ENCODE measurements at regions not wholly inside any gene's neighbourhood (a gene's known extent, or its start where the extent isn't known, plus 50 kb on each side); places are given as distances from the start of the nearest gene placed in this dataset.
"Not testable (repeated sequence)": the region's sequence is repeated elsewhere in the genome, so short reads cannot be mapped to it uniquely, and the experiment has no call there.

GRCh38 chrX:130467936-130468335, 66.1 kb downstream of the RBMX2 start:
- no peak for DNase-seq

GRCh38 chrX:130468395-130468923, 66.7 kb downstream of the RBMX2 start:
- no peak for DNase-seq

- no peak for DNase-seq
These were observed 81.1 kb downstream of the RBMX2 start for GRCh38 chrX:130482871-130483270.

- DNase-seq, result no peak
These were observed 84.1 kb downstream of the RBMX2 start for GRCh38 chrX:130485870-130486269.

GRCh38 chrX:130495502-130495901, 93.7 kb downstream of the RBMX2 start:
- not testable (repeated sequence) for DNase-seq

GRCh38 chrX:130497531-130497930, 95.7 kb downstream of the RBMX2 start:
- DNase-seq, result no peak

- DNase-seq, result no peak
These were observed 97.0 kb downstream of the RBMX2 start for GRCh38 chrX:130498653-130499274.

- no peak for DNase-seq
These were observed 100.3 kb downstream of the RBMX2 start for GRCh38 chrX:130502016-130502570.

GRCh38 chrX:130504019-130504418, 102.2 kb downstream of the RBMX2 start:
- DNase-seq, result no peak

- DNase-seq, result no peak
These were observed 105.2 kb downstream of the RBMX2 start for GRCh38 chrX:130507015-130507414.

- not testable (repeated sequence) for DNase-seq
These were observed 110.7 kb downstream of the RBMX2 start for GRCh38 chrX:130512534-130512933.

GRCh38 chrX:130516123-130516522, 114.3 kb downstream of the RBMX2 start:
- DNase-seq, result no peak

GRCh38 chrX:130523460-130524394, 121.9 kb downstream of the RBMX2 start:
- DNase-seq, result peak; percentile 11

GRCh38 chrX:130524476-130525194, 122.8 kb downstream of the RBMX2 start:
- no peak for DNase-seq

- no peak for DNase-seq
These were observed 127.7 kb downstream of the RBMX2 start for GRCh38 chrX:130529531-130529930.

- DNase-seq, result no peak
These were observed 129.3 kb downstream of the RBMX2 start for GRCh38 chrX:130531066-130531465.

GRCh38 chrX:130539721-130540321, 138.0 kb downstream of the RBMX2 start:
- peak; percentile 35 for DNase-seq

GRCh38 chrX:130543603-130544325, 142.0 kb downstream of the RBMX2 start:
- no peak for DNase-seq

GRCh38 chrX:130545796-130546195, 144.0 kb downstream of the RBMX2 start:
- no peak for DNase-seq

- DNase-seq, result peak; percentile 15
These were observed 147.6 kb downstream of the RBMX2 start for GRCh38 chrX:130549382-130549781.

- DNase-seq, result no peak
These were observed 148.6 kb downstream of the RBMX2 start for GRCh38 chrX:130550351-130550750.

Data from EL (cell line).